ENCODE measurements at regions not wholly inside any gene's neighbourhood (a gene's known extent, or its start where the extent isn't known, plus 50 kb on each side); places are given as distances from the start of the nearest gene placed in this dataset.

- DNase-seq (ENCODE audit: low read depth in 1 of 2, low spot score in 1 of 2): no peak
- no peak overlapping the region for H3K27ac ChIP-seq (replicated peaks)
- TF ChIP-seq POLR2AphosphoS5 (IDR thresholded peaks at IDR 0.05; ENCODE audit: low read depth) (no peak), REST (IDR thresholded peaks at IDR 0.05; ENCODE audit: insufficient replicate concordance, low read depth) (no peak), SPI1 (IDR thresholded peaks at IDR 0.05; ENCODE audit: borderline replicate concordance, low read depth) (no peak), CTCF (IDR thresholded peaks at IDR 0.05; ENCODE audit: insufficient read depth, low read length) (no peak)
- H3K27me3 ChIP-seq (ENCODE audit: insufficient read depth, poor library complexity, severe bottlenecking): peaks cover 28% of the 10 kb centered on the region
- H3K4me3 ChIP-seq (replicated peaks; ENCODE audit: insufficient read depth, low read length): no peak overlapping the region
Observed at GRCh38 chr11:43556612-43557375, 123.7 kb upstream of the HSD17B12 start.

GRCh38 chr11:43557553-43558110 lies 122.9 kb upstream of the HSD17B12 start:
- DNase-seq (ENCODE audit: low read depth in 1 of 2, low spot score in 1 of 2): no peak
- no peak overlapping the region for H3K27ac ChIP-seq (replicated peaks)
- H3K27me3 ChIP-seq (ENCODE audit: insufficient read depth, poor library complexity, severe bottlenecking): peaks cover 28% of the 10 kb centered on the region
- no peak overlapping the region for H3K4me3 ChIP-seq (replicated peaks; ENCODE audit: insufficient read depth, low read length)
- TF ChIP-seq REST (IDR thresholded peaks at IDR 0.05; ENCODE audit: insufficient replicate concordance, low read depth) (no peak), GABPA (IDR thresholded peaks at IDR 0.05; ENCODE audit: low read depth) (no peak), CTCF (IDR thresholded peaks at IDR 0.05; ENCODE audit: insufficient read depth, low read length) (no peak), POLR2AphosphoS5 (IDR thresholded peaks at IDR 0.05; ENCODE audit: low read depth) (no peak), SPI1 (IDR thresholded peaks at IDR 0.05; ENCODE audit: borderline replicate concordance, low read depth) (no peak)

GRCh38 chr11:43558146-43558545 lies 122.4 kb upstream of the HSD17B12 start:
- Histone ChIP-seq H3K27me3 (ENCODE audit: insufficient read depth, poor library complexity, severe bottlenecking) (peaks cover 28% of the 10 kb centered on the region), H3K4me3 (replicated peaks; ENCODE audit: insufficient read depth, low read length) (no peak overlapping the region)
- DNase-seq (ENCODE audit: low read depth in 1 of 2, low spot score in 1 of 2): no peak

More at GRCh38 chr11:43558146-43558545, 122.4 kb upstream of the HSD17B12 start:
- TF ChIP-seq SPI1 (IDR thresholded peaks at IDR 0.05; ENCODE audit: borderline replicate concordance, low read depth) (no peak), POLR2AphosphoS5 (IDR thresholded peaks at IDR 0.05; ENCODE audit: low read depth) (no peak), CTCF (IDR thresholded peaks at IDR 0.05; ENCODE audit: insufficient read depth, low read length) (no peak), GABPA (IDR thresholded peaks at IDR 0.05; ENCODE audit: low read depth) (no peak), REST (IDR thresholded peaks at IDR 0.05; ENCODE audit: insufficient replicate concordance, low read depth) (no peak)
- no peak overlapping the region for H3K27ac ChIP-seq (replicated peaks)
